BJ (cell line): ENCODE measurements at regions not wholly inside any gene's neighbourhood (a gene's known extent, or its start where the extent isn't known, plus 50 kb on each side); places are given as distances from the start of the nearest gene placed in this dataset.

Experiments used
- CTCF ChIA-PET: fragments of 350-600 bp; formaldehyde crosslinking; extraction: SDS; loops from one replicate; lab custom pipeline; 2021; ENCODE audit warnings: antibody characterized with exemption, inconsistent platforms; lab: Yijun Ruan, JAX
- POLR2A ChIA-PET: fragments of 300-600 bp; sonication (Branson Sonifier 250); formaldehyde crosslinking; extraction: SDS; loops from one replicate; lab custom pipeline; 2021; ENCODE audit warnings: antibody characterized with exemption; lab: Charles Lee
- DNase-seq: peaks from one replicate; pipeline ENCODE4 v3.0.0-alpha.2; 2011; ENCODE audit warnings: low read depth
- H3K27me3 ChIP-seq: 2 replicates; pipeline ENCODE4 v1.6.0; 2011; ENCODE audit warnings: low read length; ENCODE audit not compliant: control insufficient read depth, insufficient read depth
- H3K36me3 ChIP-seq: 2 replicates; pipeline ENCODE4 v1.5.1; 2011; ENCODE audit warnings: low read length; ENCODE audit not compliant: control insufficient read depth, insufficient read depth
- H3K4me3 ChIP-seq: 2 replicates; pipeline ENCODE4 v1.5.1; 2011; ENCODE audit warnings: low read depth, mild to moderate bottlenecking, control low read depth, low read length
- TF ChIP-seq, protein P1 (sequence below): IDR thresholded peaks from 2 replicates; pipeline ENCODE4 v1.5.1; 2011; ENCODE audit warnings: low read depth, mild to moderate bottlenecking, control low read depth, inconsistent platforms, low read length, moderate library complexity; ENCODE audit not compliant: insufficient read depth

DNA sequence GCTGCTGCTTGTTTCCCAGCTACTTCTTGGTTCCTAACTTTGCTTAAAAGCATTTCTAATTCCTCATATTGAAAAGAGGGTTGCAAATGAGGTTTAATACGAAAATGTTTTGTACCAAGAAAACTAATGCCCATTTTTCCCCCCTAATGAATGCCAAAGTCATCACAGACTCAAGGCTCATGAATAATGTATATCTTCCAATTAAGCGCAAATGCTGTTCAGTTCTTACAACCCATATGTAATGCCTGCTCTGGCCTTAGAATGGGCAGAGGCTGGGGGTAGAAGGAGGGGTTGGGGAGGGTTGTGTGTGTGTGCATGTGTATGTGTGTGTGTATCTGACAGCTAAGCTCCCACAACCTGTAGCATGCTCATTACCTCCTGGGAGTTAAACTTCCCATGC is 901.7 kb downstream of the KCNMA1 start:
- no peak for DNase-seq
- peaks cover 2% of the 10 kb centered on the region; the same call in 1 of the 2 replicates for H3K27me3 ChIP-seq
- TF ChIP-seq, protein P1, sequence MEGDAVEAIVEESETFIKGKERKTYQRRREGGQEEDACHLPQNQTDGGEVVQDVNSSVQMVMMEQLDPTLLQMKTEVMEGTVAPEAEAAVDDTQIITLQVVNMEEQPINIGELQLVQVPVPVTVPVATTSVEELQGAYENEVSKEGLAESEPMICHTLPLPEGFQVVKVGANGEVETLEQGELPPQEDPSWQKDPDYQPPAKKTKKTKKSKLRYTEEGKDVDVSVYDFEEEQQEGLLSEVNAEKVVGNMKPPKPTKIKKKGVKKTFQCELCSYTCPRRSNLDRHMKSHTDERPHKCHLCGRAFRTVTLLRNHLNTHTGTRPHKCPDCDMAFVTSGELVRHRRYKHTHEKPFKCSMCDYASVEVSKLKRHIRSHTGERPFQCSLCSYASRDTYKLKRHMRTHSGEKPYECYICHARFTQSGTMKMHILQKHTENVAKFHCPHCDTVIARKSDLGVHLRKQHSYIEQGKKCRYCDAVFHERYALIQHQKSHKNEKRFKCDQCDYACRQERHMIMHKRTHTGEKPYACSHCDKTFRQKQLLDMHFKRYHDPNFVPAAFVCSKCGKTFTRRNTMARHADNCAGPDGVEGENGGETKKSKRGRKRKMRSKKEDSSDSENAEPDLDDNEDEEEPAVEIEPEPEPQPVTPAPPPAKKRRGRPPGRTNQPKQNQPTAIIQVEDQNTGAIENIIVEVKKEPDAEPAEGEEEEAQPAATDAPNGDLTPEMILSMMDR: no peak
- H3K4me3 ChIP-seq: no peak overlapping the region
- H3K36me3 ChIP-seq: no peaks in the 10 kb centered on the region
- ChIA-PET CTCF (no interaction called here), POLR2A (no interaction called here)

DNA sequence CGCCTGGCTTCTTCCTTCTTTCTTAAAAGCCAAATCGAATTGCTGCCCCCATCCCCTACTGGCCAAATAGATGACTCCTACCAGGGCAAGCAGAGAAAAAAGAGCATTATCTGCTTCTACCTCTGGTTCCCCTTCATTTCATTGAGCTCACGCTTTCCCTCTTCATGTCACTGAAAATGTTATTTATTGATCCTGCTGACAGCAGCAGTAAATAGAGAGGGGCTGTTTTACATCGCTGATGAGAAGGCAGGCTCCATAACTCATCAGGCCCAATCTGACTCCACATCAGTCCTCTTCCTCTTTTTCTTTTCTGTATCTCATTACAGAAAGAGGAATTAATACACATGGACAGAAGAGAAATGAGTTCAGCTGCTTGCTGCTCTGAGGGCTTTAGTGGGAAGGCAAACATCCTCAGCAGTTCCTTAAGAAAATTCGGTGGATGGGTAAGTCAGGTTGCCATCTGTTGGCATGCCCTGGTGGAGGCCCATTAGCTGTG is 904.1 kb downstream of the KCNMA1 start:
- DNase-seq: no peak
- H3K4me3 ChIP-seq: no peak overlapping the region
- H3K36me3 ChIP-seq: no peaks in the 10 kb centered on the region
- ChIA-PET POLR2A (no interaction called here), CTCF (no interaction called here)
- H3K27me3 ChIP-seq: peaks cover 2% of the 10 kb centered on the region; the same call in 1 of the 2 replicates
- TF ChIP-seq, protein P1: no peak

DNA sequence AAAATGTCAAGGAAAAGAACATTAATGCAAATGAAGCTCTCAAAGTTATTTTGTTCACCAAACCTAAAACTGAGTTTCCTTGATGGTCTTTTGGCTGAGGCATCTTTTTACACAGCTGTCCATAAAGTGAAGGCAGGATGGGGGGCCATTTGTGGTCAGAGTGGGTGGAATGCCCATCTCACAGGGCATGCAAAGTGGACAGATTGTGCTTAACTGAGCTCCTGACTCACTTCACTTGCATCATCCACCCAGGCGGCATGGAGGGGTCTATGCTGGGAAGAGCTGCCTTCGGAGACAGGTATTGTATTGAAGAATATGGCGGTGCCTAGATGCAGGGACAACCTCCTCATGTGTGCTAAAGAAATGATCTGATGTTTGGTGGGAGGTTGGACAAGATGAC is 905.3 kb downstream of the KCNMA1 start:
- peaks cover 2% of the 10 kb centered on the region; the same call in 1 of the 2 replicates for H3K27me3 ChIP-seq
- TF ChIP-seq, protein P1: no peak
- no peak overlapping the region for H3K4me3 ChIP-seq
- ChIA-PET CTCF (no interaction called here), POLR2A (no interaction called here)
- DNase-seq: no peak
- H3K36me3 ChIP-seq: no peaks in the 10 kb centered on the region

DNA sequence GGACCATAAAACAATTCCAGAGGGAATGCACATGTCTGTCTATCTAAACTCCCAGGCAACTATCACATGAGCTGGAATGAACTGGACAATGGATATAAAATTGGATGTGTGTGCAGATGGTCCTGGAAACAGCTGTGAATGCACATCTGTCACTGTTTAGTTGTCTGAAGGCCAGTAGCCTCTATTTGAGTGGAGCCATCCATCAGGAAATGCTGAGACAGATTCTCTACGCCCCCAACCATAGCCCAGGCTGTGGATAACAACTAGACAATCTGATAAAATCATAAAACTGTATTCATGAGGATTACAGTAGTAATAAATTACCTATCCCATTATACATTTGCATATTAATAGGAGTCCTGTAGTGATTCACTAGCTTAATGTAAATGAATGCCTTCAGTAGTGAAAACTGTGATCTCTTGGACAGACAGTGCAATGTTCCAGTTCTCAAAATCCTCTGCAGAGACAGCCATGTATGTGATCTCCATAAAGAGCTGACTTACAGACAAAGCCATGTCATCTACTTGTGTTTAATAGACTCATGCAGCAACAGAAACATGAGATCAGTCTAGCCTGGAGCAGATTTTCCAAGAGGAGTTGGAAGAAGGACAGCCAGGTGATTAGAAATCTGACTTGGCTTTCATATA is 907.6 kb downstream of the KCNMA1 start:
- TF ChIP-seq, protein P1: no peak
- ChIA-PET CTCF (no interaction called here), POLR2A (no interaction called here)
- Histone ChIP-seq H3K36me3 (no peaks in the 10 kb centered on the region), H3K4me3 (no peak overlapping the region), H3K27me3 (no peaks in the 10 kb centered on the region; the same call in none of the 2 replicates)
- DNase-seq: no peak

DNA sequence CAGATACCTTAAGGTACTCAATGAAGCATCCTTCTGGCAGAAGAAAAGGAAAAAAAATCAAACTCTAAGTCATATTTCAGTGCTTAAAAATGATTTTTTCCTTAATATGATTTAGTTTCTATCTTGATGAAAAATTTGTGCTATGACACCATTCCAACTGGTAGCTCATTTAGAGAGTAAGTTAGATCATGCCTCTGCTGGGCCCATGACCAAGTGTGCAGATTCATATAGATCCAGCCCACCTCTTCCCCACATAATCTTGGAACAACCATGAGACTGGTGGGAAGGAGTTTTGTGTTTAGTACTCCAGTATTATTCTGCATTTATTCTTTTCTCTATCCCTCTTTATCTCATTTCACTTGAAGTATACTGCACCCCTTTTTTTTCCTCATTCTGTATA is 908.3 kb downstream of the KCNMA1 start:
- Histone ChIP-seq H3K27me3 (no peaks in the 10 kb centered on the region; the same call in none of the 2 replicates), H3K4me3 (no peak overlapping the region), H3K36me3 (no peaks in the 10 kb centered on the region)
- POLR2A ChIA-PET: no interaction called here
- TF ChIP-seq, protein P1: no peak
- CTCF ChIA-PET: no interaction called here
- no peak for DNase-seq
